ENCODE measurements at regions not wholly inside any gene's neighbourhood (a gene's known extent, or its start where the extent isn't known, plus 50 kb on each side); places are given as distances from the start of the nearest gene placed in this dataset.

GRCh38 chr1:193487722-193488121 lies 301.3 kb upstream of the B3GALT2 start:
- TF ChIP-seq ZNF70 (CRISPR knock-in tag; IDR thresholded peaks at IDR 0.05) (no peak), ZNF8 (CRISPR knock-in tag; IDR thresholded peaks at IDR 0.05) (no peak), CSDC2 (CRISPR knock-in tag; IDR thresholded peaks at IDR 0.05) (no peak), ZC3H10 (CRISPR knock-in tag; IDR thresholded peaks at IDR 0.05) (no peak), TSHZ2 (CRISPR knock-in tag; IDR thresholded peaks at IDR 0.05) (no peak), CREB5 (CRISPR knock-in tag; IDR thresholded peaks at IDR 0.05; ENCODE audit: low read depth) (no peak), SNAI2 (CRISPR knock-in tag; IDR thresholded peaks at IDR 0.05) (no peak), ZNF565 (CRISPR knock-in tag; conservative IDR thresholded peaks at IDR 0.05; ENCODE audit: low read depth) (no peak), ZFP3 (CRISPR knock-in tag; IDR thresholded peaks at IDR 0.05) (no peak), RARB (CRISPR knock-in tag; IDR thresholded peaks at IDR 0.05) (no peak), GLIS3 (CRISPR knock-in tag; IDR thresholded peaks at IDR 0.05) (no peak), ISL1 (CRISPR knock-in tag; IDR thresholded peaks at IDR 0.05) (no peak)
- TF ChIP-seq, protein P1, sequence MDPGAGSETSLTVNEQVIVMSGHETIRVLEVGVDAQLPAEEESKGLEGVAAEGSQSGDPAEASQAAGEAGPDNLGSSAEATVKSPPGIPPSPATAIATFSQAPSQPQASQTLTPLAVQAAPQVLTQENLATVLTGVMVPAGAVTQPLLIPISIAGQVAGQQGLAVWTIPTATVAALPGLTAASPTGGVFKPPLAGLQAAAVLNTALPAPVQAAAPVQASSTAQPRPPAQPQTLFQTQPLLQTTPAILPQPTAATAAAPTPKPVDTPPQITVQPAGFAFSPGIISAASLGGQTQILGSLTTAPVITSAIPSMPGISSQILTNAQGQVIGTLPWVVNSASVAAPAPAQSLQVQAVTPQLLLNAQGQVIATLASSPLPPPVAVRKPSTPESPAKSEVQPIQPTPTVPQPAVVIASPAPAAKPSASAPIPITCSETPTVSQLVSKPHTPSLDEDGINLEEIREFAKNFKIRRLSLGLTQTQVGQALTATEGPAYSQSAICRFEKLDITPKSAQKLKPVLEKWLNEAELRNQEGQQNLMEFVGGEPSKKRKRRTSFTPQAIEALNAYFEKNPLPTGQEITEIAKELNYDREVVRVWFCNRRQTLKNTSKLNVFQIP (CRISPR knock-in tag; IDR thresholded peaks at IDR 0.05; ENCODE audit: borderline replicate concordance, low read depth), result no peak
- ATAC-seq, result no peak

DNA sequence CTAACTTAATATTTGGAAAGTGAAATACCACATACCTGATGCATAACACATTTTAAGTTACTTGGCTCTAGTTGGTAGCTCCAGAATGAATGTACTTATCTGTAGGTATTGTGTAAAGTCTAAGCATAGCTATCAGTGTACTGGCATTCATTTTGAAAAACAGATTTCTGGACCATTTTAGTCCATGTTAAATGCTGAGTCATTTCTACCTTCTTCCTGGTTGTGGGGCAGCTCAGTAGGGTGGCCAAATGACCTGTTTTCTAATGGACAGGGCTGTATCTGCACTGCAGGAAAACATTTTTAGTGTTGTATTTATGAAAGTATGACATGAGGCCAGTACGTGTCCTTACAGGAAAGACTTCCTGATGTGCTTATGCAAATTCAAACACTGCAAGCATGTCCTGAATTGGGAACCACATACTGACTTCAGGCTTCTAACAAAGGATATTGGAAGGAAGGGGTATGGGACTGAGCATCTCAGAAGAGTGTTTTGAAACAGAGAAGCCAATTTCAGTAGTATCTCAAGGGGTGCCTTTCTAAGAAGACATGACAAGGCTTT lies 300.3 kb upstream of the B3GALT2 start:
- TF ChIP-seq, protein P1 (CRISPR knock-in tag; IDR thresholded peaks at IDR 0.05; ENCODE audit: borderline replicate concordance, low read depth), result no peak
- no peak for TF ChIP-seq CREB5 (CRISPR knock-in tag; IDR thresholded peaks at IDR 0.05; ENCODE audit: low read depth)
- ATAC-seq, result peak; percentile 34; the same call in 2 of the 3 replicates

DNA sequence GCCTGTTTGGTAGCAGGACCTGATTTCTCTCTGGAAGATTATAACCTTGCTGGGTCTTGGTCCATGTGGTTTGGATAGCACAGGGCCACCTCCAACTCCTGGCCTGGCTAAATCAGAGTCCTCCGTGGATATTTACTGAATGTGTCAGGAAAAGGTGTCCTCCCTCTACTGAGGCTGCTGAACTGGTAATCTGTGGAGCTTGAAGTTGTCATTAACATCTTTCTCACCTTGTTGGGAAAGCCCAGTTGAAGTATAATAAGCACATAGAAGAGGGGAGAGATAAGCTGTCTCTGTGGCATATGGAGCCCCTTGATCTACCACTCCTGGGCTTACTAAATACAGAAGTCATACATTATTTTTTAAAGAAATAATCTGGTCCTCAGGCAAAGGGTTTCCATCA lies 294.3 kb upstream of the B3GALT2 start:
- ATAC-seq, result no peak
- no peak for TF ChIP-seq ZFP3 (CRISPR knock-in tag; IDR thresholded peaks at IDR 0.05)
- no peak for TF ChIP-seq OSR1 (CRISPR knock-in tag; IDR thresholded peaks at IDR 0.05)
- no peak for TF ChIP-seq ZNF8 (CRISPR knock-in tag; IDR thresholded peaks at IDR 0.05)
- no peak for TF ChIP-seq ZNF565 (CRISPR knock-in tag; conservative IDR thresholded peaks at IDR 0.05; ENCODE audit: low read depth)
- no peak for TF ChIP-seq RARB (CRISPR knock-in tag; IDR thresholded peaks at IDR 0.05)
- TF ChIP-seq ZFP30 (CRISPR knock-in tag; IDR thresholded peaks at IDR 0.05), result no peak
- TF ChIP-seq PPARA (CRISPR knock-in tag; IDR thresholded peaks at IDR 0.05; ENCODE audit: borderline replicate concordance), result no peak

DNA sequence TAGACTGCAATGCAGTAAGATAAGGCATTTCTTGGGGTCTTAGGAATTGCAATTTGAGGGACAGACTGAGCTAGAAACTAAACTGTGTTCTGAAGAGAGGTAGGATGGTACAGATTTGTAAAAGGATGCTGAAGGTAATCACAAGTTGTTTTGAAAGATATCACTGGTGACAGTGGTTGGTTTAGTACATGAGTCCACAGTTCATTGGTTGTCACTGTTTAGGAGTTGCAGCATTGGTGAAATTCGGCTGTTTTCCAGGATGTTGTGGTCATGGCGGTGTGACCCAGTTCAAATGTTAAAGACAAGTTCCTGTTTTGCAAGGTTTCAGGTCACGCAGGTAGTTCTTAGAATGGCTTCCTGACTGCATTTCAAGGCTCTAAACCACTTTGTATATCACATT lies 292.8 kb upstream of the B3GALT2 start:
- no peak for ATAC-seq
- no peak for TF ChIP-seq ARNTL (CRISPR knock-in tag; IDR thresholded peaks at IDR 0.05; ENCODE audit: borderline replicate concordance, low read depth)
- TF ChIP-seq CSDC2 (CRISPR knock-in tag; IDR thresholded peaks at IDR 0.05), result no peak
- no peak for TF ChIP-seq TOX (CRISPR knock-in tag; IDR thresholded peaks at IDR 0.05; ENCODE audit: borderline replicate concordance)
- no peak for TF ChIP-seq PPARA (CRISPR knock-in tag; IDR thresholded peaks at IDR 0.05; ENCODE audit: borderline replicate concordance)
- no peak for TF ChIP-seq GLIS3 (CRISPR knock-in tag; IDR thresholded peaks at IDR 0.05)
- TF ChIP-seq, protein P1 (CRISPR knock-in tag; IDR thresholded peaks at IDR 0.05; ENCODE audit: borderline replicate concordance, low read depth), result no peak
- TF ChIP-seq ZFP3 (CRISPR knock-in tag; IDR thresholded peaks at IDR 0.05), result no peak
- no peak for TF ChIP-seq ZC3H10 (CRISPR knock-in tag; IDR thresholded peaks at IDR 0.05)
- no peak for TF ChIP-seq TSHZ2 (CRISPR knock-in tag; IDR thresholded peaks at IDR 0.05)
- TF ChIP-seq ZFP30 (CRISPR knock-in tag; IDR thresholded peaks at IDR 0.05), result no peak
- TF ChIP-seq ESRRG (CRISPR knock-in tag; IDR thresholded peaks at IDR 0.05), result no peak
- TF ChIP-seq BACH2 (CRISPR knock-in tag; IDR thresholded peaks at IDR 0.05; ENCODE audit: borderline replicate concordance), result no peak
